IPS DF 6.9 (cell line): ENCODE measurements at regions not wholly inside any gene's neighbourhood (a gene's known extent, or its start where the extent isn't known, plus 50 kb on each side); places are given as distances from the start of the nearest gene placed in this dataset.

Source experiments
- DNase-seq: peaks from one replicate; pipeline ENCODE4 v3.0.0-alpha.2; 2013; ENCODE audit warnings: low read depth, low spot score
- H3K27ac ChIP-seq: one replicate; pipeline ENCODE4 v1.5.1; 2013; ENCODE audit warnings: low read length, control low read depth
- H3K27me3 ChIP-seq: 2 replicates; pipeline ENCODE4 v1.6.1; 2013; ENCODE audit warnings: mild to moderate bottlenecking, low read length; ENCODE audit not compliant: control insufficient read depth, insufficient read depth
- H3K36me3 ChIP-seq: 2 replicates; pipeline ENCODE4 v1.6.1; 2013; ENCODE audit warnings: low read length; ENCODE audit not compliant: control insufficient read depth, insufficient read depth
- H3K4me1 ChIP-seq: 2 replicates; pipeline ENCODE4 v1.6.1; 2013; ENCODE audit warnings: low read length; ENCODE audit not compliant: control insufficient read depth, insufficient read depth
- H3K4me3 ChIP-seq: 2 replicates; pipeline ENCODE4 v1.5.1; 2013; ENCODE audit warnings: mild to moderate bottlenecking, low read length
- H3K9me3 ChIP-seq: 2 replicates; pipeline ENCODE4 v1.6.1; 2013; ENCODE audit warnings: low read length, inconsistent platforms; ENCODE audit not compliant: control insufficient read depth, insufficient read depth
- WGBS: extraction: QIAGEN DNeasy Blood & Tissue Kit; methylation state at CpG from one replicate; pipeline ENCODE4 v1.1.7; 2013; ENCODE audit warnings: mixed read lengths, missing lambda C conversion rate; ENCODE audit not compliant: insufficient read length, insufficient coverage; 5-methylcytosine and 5-hydroxymethylcytosine counted together

- WGBS: no CpG with 5 or more reads among the region's 1 CpG
- no peaks in the 10 kb centered on the region for H3K4me1 ChIP-seq
- no peaks in the 10 kb centered on the region for H3K27me3 ChIP-seq
- H3K9me3 ChIP-seq: no peaks in the 10 kb centered on the region
- H3K4me3 ChIP-seq: no peak overlapping the region
- no peaks in the 10 kb centered on the region for H3K36me3 ChIP-seq
- DNase-seq: no peak
- H3K27ac ChIP-seq: no peak overlapping the region
These were observed 1072.0 kb upstream of the INTU start for GRCh38 chr4:126560794-126561193.

GRCh38 chr4:126563389-126563788, 1069.4 kb upstream of the INTU start:
- DNase-seq: no peak
- no CpG with 5 or more reads among the region's 11 CpGs for WGBS
- H3K27ac ChIP-seq: no peak overlapping the region
- H3K4me3 ChIP-seq: no peak overlapping the region
- H3K36me3 ChIP-seq: no peaks in the 10 kb centered on the region
- no peaks in the 10 kb centered on the region for H3K27me3 ChIP-seq
- H3K4me1 ChIP-seq: no peaks in the 10 kb centered on the region
- no peaks in the 10 kb centered on the region for H3K9me3 ChIP-seq

GRCh38 chr4:126564283-126564854, 1068.4 kb upstream of the INTU start:
- Histone ChIP-seq H3K4me1 (no peaks in the 10 kb centered on the region), H3K27ac (no peak overlapping the region), H3K27me3 (no peaks in the 10 kb centered on the region), H3K4me3 (no peak overlapping the region), H3K36me3 (no peaks in the 10 kb centered on the region), H3K9me3 (no peaks in the 10 kb centered on the region)
- no CpG with 5 or more reads among the region's 5 CpGs for WGBS
- no peak for DNase-seq

GRCh38 chr4:126568652-126569570, 1063.8 kb upstream of the INTU start:
- Histone ChIP-seq H3K4me1 (no peaks in the 10 kb centered on the region), H3K36me3 (no peaks in the 10 kb centered on the region), H3K27ac (no peak overlapping the region), H3K9me3 (no peaks in the 10 kb centered on the region), H3K27me3 (no peaks in the 10 kb centered on the region), H3K4me3 (no peak overlapping the region)
- no peak for DNase-seq
- 100% methylated on average over 1 of the region's 7 CpGs for WGBS

- Histone ChIP-seq H3K27me3 (no peaks in the 10 kb centered on the region), H3K4me1 (no peaks in the 10 kb centered on the region), H3K36me3 (no peaks in the 10 kb centered on the region), H3K27ac (no peak overlapping the region), H3K9me3 (no peaks in the 10 kb centered on the region), H3K4me3 (no peak overlapping the region)
- no CpG with 5 or more reads among the region's 2 CpGs for WGBS
- DNase-seq: no peak
These were observed 1060.5 kb upstream of the INTU start for GRCh38 chr4:126572264-126572663.

- no CpG with 5 or more reads among the region's 2 CpGs for WGBS
- no peaks in the 10 kb centered on the region; the same call in 1 of the 2 replicates for H3K4me1 ChIP-seq
- no peak overlapping the region for H3K4me3 ChIP-seq
- no peaks in the 10 kb centered on the region for H3K27me3 ChIP-seq
- no peak for DNase-seq
- H3K36me3 ChIP-seq: no peaks in the 10 kb centered on the region
- no peaks in the 10 kb centered on the region for H3K9me3 ChIP-seq
- no peak overlapping the region for H3K27ac ChIP-seq
These were observed 1050.0 kb upstream of the INTU start for GRCh38 chr4:126582737-126583136.

- DNase-seq: no peak
- no peaks in the 10 kb centered on the region for H3K27me3 ChIP-seq
- no peak overlapping the region for H3K4me3 ChIP-seq
- H3K36me3 ChIP-seq: no peaks in the 10 kb centered on the region
- H3K9me3 ChIP-seq: no peaks in the 10 kb centered on the region
- no peak overlapping the region for H3K27ac ChIP-seq
- no peaks in the 10 kb centered on the region; the same call in 1 of the 2 replicates for H3K4me1 ChIP-seq
- WGBS: no CpG with 5 or more reads among the region's 1 CpG
These were observed 1049.2 kb upstream of the INTU start for GRCh38 chr4:126583509-126583908.

- no peaks in the 10 kb centered on the region for H3K9me3 ChIP-seq
- no peaks in the 10 kb centered on the region for H3K4me1 ChIP-seq
- H3K4me3 ChIP-seq: no peak overlapping the region
- H3K36me3 ChIP-seq: no peaks in the 10 kb centered on the region
- H3K27me3 ChIP-seq: no peaks in the 10 kb centered on the region
- no peak overlapping the region for H3K27ac ChIP-seq
- DNase-seq: no peak
These were observed 1041.2 kb upstream of the INTU start for GRCh38 chr4:126591583-126591982.

- DNase-seq: no peak
These were observed 1040.7 kb upstream of the INTU start for GRCh38 chr4:126592088-126592487.

GRCh38 chr4:126593626-126594025, 1039.1 kb upstream of the INTU start:
- Histone ChIP-seq H3K27me3 (no peaks in the 10 kb centered on the region), H3K4me1 (no peaks in the 10 kb centered on the region), H3K9me3 (no peaks in the 10 kb centered on the region), H3K4me3 (no peak overlapping the region), H3K27ac (no peak overlapping the region), H3K36me3 (no peaks in the 10 kb centered on the region)
- no CpG with 5 or more reads among the region's 2 CpGs for WGBS
- DNase-seq: no peak

More at GRCh38 chr4:126592088-126592487, 1040.7 kb upstream of the INTU start:
- no CpG with 5 or more reads among the region's 3 CpGs for WGBS
- Histone ChIP-seq H3K4me1 (no peaks in the 10 kb centered on the region), H3K27ac (no peak overlapping the region), H3K27me3 (no peaks in the 10 kb centered on the region), H3K4me3 (no peak overlapping the region), H3K36me3 (no peaks in the 10 kb centered on the region), H3K9me3 (no peaks in the 10 kb centered on the region)
